ENCODE measurements at regions not wholly inside any gene's neighbourhood (a gene's known extent, or its start where the extent isn't known, plus 50 kb on each side); places are given as distances from the start of the nearest gene placed in this dataset.

DNA sequence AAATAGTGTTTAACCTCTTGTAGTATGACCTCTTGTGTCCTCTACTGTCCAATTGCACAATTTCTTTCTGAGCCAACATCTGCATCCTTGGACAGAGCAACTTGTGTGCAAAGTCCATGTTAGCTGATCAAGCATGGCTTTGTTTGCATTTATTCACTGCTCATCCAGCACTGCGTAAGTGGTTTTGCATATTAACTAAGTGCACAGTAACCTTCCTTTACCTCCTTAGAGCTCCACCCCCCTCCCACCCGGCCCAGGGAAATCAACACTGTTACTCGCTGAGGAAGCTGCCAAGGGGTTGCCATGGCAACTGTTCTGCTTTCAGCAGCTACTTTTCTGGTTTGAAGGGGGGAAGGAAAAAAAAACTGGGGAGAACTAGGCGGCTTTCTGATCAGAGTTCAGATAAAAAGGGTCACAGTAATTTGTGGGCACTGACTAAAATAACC is 153.5 kb upstream of the KLF12 start:
- Histone ChIP-seq H3K4me3 (ENCODE audit: low read length in 3 of 3) (peak overlapping the region; percentile 42 to 69 (median 63)), H3K9ac (ENCODE audit: low read length in 3 of 3) (peak overlapping the region in 1 of 3 donors; percentile 68), H3K9me3 (ENCODE audit: control insufficient read depth in 2 of 3, insufficient read depth in 1 of 3, low read length in 3 of 3) (no peaks in the 10 kb centered on the region), H3K36me3 (ENCODE audit: control insufficient read depth in 2 of 3, insufficient read depth in 3 of 3, low read length in 3 of 3) (no peaks in the 10 kb centered on the region), H3K4me1 (ENCODE audit: control insufficient read depth in 2 of 3, insufficient read depth in 2 of 3, low read depth in 1 of 3, low read length in 3 of 3) (peaks cover 11 to 16% (median 12%) of the 10 kb centered on the region in 3 donors), H3K27ac (ENCODE audit: low read depth in 2 of 2, low read length in 2 of 2) (peak overlapping the region; percentile 18 to 51), H3K27me3 (ENCODE audit: control insufficient read depth, insufficient read depth, low read length) (no peaks in the 10 kb centered on the region)
- intact Hi-C loops (cut with DNase I), result no loop called here
- TF ChIP-seq, protein P1, sequence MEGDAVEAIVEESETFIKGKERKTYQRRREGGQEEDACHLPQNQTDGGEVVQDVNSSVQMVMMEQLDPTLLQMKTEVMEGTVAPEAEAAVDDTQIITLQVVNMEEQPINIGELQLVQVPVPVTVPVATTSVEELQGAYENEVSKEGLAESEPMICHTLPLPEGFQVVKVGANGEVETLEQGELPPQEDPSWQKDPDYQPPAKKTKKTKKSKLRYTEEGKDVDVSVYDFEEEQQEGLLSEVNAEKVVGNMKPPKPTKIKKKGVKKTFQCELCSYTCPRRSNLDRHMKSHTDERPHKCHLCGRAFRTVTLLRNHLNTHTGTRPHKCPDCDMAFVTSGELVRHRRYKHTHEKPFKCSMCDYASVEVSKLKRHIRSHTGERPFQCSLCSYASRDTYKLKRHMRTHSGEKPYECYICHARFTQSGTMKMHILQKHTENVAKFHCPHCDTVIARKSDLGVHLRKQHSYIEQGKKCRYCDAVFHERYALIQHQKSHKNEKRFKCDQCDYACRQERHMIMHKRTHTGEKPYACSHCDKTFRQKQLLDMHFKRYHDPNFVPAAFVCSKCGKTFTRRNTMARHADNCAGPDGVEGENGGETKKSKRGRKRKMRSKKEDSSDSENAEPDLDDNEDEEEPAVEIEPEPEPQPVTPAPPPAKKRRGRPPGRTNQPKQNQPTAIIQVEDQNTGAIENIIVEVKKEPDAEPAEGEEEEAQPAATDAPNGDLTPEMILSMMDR (IDR thresholded peaks at IDR 0.05; ENCODE audit: borderline replicate concordance, extremely low read depth, insufficient read depth), result no peak
- DNase-seq (peak; percentile 86 to 97 (median 93)), FAIRE-seq (no peak)

DNA sequence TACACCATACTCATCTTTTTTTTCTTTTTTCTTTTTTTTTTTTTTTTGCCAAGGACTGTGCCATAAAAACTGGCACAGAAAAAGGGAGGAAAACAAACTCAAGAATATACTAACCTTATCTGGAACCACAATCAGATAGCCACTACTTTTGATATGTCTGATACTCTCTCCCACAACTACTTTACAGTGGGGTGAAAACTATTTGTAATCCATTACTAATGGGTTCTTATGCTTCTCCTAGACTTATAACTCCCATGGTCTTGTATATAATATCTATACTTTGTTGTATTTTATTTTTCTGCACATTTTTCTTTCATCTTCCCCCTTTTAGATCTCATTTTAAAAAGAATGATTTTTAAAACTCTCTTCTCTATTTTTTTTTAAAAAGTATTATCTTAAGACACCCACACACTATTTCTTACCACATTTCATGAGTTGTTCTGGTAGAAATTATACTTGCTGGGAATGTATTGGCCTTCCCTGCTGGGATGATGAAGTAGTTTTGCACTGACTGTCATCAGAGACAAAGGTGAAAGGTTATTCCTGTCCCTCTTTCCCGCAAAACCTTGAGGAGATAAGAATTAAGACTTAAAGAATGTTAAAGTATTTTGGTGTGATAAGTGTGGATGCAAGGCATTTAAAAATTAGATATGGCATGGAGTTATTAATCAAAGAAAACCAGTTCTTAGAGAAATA is 146.7 kb upstream of the KLF12 start:
- H3K4me3 ChIP-seq (ENCODE audit: low read length in 3 of 3), result no peak overlapping the region
- no peaks in the 10 kb centered on the region for H3K27me3 ChIP-seq (ENCODE audit: control insufficient read depth, insufficient read depth, low read length)
- no peak overlapping the region for H3K9ac ChIP-seq (ENCODE audit: low read length in 3 of 3)
- H3K36me3 ChIP-seq (ENCODE audit: control insufficient read depth in 2 of 3, insufficient read depth in 3 of 3, low read length in 3 of 3), result no peaks in the 10 kb centered on the region
- intact Hi-C loops (cut with DNase I), result no loop called here
- no peak overlapping the region for H3K27ac ChIP-seq (ENCODE audit: low read depth in 2 of 2, low read length in 2 of 2)
- H3K9me3 ChIP-seq (ENCODE audit: control insufficient read depth in 2 of 3, insufficient read depth in 1 of 3, low read length in 3 of 3), result no peaks in the 10 kb centered on the region
- DNase-seq (no peak), FAIRE-seq (no peak)
- TF ChIP-seq, protein P1 (IDR thresholded peaks at IDR 0.05; ENCODE audit: borderline replicate concordance, extremely low read depth, insufficient read depth), result no peak
- no peaks in the 10 kb centered on the region for H3K4me1 ChIP-seq (ENCODE audit: control insufficient read depth in 2 of 3, insufficient read depth in 2 of 3, low read depth in 1 of 3, low read length in 3 of 3)

DNA sequence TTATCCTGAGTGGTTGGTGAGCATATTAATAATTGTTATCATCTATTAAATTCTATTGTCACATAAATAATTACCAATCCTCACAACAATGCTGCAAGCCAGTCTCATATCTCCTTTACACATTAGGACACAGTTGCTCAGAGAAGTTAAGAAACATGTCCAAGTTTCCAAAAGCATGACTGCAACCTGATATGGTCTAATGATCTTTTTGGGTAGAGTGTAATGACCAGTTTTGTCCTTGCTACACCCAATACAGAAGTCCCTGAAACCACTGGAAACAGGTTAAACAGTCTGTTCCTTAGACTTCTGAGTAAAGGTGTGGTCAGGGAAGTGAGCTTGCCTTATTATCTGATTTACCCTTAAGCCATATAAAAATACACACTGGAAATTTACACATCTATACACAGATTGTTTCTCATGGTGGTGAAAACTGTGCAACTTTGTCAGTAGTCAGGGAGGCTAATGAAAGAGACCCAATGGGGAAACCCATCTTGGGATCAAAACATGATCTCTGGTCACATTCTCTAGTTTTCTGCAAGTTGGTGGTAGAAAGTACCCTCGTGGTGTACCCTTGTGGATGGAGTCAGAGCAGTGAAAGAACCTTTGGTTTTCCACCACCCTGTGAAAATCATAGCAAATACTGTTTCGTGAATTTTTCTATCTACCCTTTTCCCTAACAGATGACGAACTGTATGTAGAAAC is 146.0 kb upstream of the KLF12 start:
- H3K27ac ChIP-seq (ENCODE audit: low read depth in 2 of 2, low read length in 2 of 2), result no peak overlapping the region
- no peak for DNase-seq
- H3K4me3 ChIP-seq (ENCODE audit: low read length in 3 of 3), result no peak overlapping the region
- no peak overlapping the region for H3K9ac ChIP-seq (ENCODE audit: low read length in 3 of 3)
- no peaks in the 10 kb centered on the region for H3K36me3 ChIP-seq (ENCODE audit: control insufficient read depth in 2 of 3, insufficient read depth in 3 of 3, low read length in 3 of 3)
- intact Hi-C loops (cut with DNase I), result no loop called here
- H3K4me1 ChIP-seq (ENCODE audit: control insufficient read depth in 2 of 3, insufficient read depth in 2 of 3, low read depth in 1 of 3, low read length in 3 of 3), result no peaks in the 10 kb centered on the region
- H3K27me3 ChIP-seq (ENCODE audit: control insufficient read depth, insufficient read depth, low read length), result no peaks in the 10 kb centered on the region
- FAIRE-seq, result no peak
- TF ChIP-seq, protein P1 (IDR thresholded peaks at IDR 0.05; ENCODE audit: borderline replicate concordance, extremely low read depth, insufficient read depth), result no peak
- H3K9me3 ChIP-seq (ENCODE audit: control insufficient read depth in 2 of 3, insufficient read depth in 1 of 3, low read length in 3 of 3), result no peaks in the 10 kb centered on the region
